ENCODE measurements at regions not wholly inside any gene's neighbourhood (a gene's known extent, or its start where the extent isn't known, plus 50 kb on each side); places are given as distances from the start of the nearest gene placed in this dataset.

- TF ChIP-seq CTCF (IDR thresholded peaks at IDR 0.05; ENCODE audit: insufficient read depth, low read depth, low read length) = no peak
- no peak for TF ChIP-seq EZH2 (IDR thresholded peaks at IDR 0.05; ENCODE audit: insufficient read depth, low read length)
These were observed 135.3 kb upstream of the SOX5 start for GRCh38 chr12:24084800-24085199.
